ENCODE measurements at regions not wholly inside any gene's neighbourhood (a gene's known extent, or its start where the extent isn't known, plus 50 kb on each side); places are given as distances from the start of the nearest gene placed in this dataset.

DNA sequence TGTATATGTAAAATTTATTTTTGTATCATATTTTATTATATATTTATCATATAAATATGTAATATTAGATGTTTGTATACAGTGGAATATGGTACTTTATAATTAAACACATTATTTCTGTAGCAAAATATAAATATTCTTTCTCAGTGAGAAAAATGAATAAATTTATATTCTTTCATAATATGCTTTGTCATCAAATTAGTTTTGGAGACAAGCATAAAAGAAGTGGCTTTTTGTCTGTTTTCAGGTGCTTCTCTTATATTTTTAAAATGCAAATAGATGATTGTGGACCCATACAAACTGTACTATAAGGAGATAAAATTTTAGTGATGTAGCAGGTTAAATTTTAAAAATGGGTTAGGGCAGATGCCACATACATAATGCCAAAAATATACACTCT lies 222.4 kb upstream of the CNTN5 start:
- H3K27ac ChIP-seq (ENCODE audit: low read depth) = no peak overlapping the region
- H3F3A ChIP-seq (replicated peaks; ENCODE audit: low read depth) = no peaks in the 10 kb centered on the region
- Mint-ChIP-seq H3K27me3 (ENCODE audit: insufficient read depth, low read depth, poor library complexity) (no peaks in the 10 kb centered on the region), H3K36me3 (ENCODE audit: low read depth) (peaks cover 4% of the 10 kb centered on the region; the same call in 1 of the 3 replicates), H3K9me3 (peaks cover 8% of the 10 kb centered on the region; the same call in 2 of the 3 replicates), H3K27ac (no peak overlapping the region), H3K4me1 (no peaks in the 10 kb centered on the region), H3K4me3 (no peak overlapping the region)
- H3K4me3 ChIP-seq = no peak overlapping the region
- H3K4me1 ChIP-seq (ENCODE audit: insufficient read depth) = no peaks in the 10 kb centered on the region
- no peaks in the 10 kb centered on the region for H3K36me3 ChIP-seq (ENCODE audit: insufficient read depth)
- no peak overlapping the region for H2AFZ ChIP-seq
- no peaks in the 10 kb centered on the region for H3K27me3 ChIP-seq (ENCODE audit: insufficient read depth)
- no peaks in the 10 kb centered on the region for H3K79me2 ChIP-seq (replicated peaks; ENCODE audit: insufficient read depth)
- no peaks in the 10 kb centered on the region for H4K20me1 ChIP-seq (replicated peaks; ENCODE audit: insufficient read depth)
- TF ChIP-seq ZNF114 (CRISPR knock-in tag; IDR thresholded peaks at IDR 0.05) (no peak), POLR2AphosphoS5 (IDR thresholded peaks at IDR 0.05; ENCODE audit: low read depth) (no peak), EZH2 (IDR thresholded peaks at IDR 0.05; ENCODE audit: low read depth, unreplicated experiment) (no peak), ZNF331 (CRISPR knock-in tag; IDR thresholded peaks at IDR 0.05; ENCODE audit: low read depth) (no peak), CREB1 (CRISPR knock-in tag; IDR thresholded peaks at IDR 0.05; ENCODE audit: low read depth) (no peak), EZH2phosphoT487 (IDR thresholded peaks at IDR 0.05; ENCODE audit: unreplicated experiment) (no peak), STAT1 (IDR thresholded peaks at IDR 0.05; ENCODE audit: unreplicated experiment) (no peak), JUNB (IDR thresholded peaks at IDR 0.05; ENCODE audit: unreplicated experiment) (no peak), NANOG (IDR thresholded peaks at IDR 0.05; ENCODE audit: borderline replicate concordance) (no peak)
- TF ChIP-seq, protein P1, sequence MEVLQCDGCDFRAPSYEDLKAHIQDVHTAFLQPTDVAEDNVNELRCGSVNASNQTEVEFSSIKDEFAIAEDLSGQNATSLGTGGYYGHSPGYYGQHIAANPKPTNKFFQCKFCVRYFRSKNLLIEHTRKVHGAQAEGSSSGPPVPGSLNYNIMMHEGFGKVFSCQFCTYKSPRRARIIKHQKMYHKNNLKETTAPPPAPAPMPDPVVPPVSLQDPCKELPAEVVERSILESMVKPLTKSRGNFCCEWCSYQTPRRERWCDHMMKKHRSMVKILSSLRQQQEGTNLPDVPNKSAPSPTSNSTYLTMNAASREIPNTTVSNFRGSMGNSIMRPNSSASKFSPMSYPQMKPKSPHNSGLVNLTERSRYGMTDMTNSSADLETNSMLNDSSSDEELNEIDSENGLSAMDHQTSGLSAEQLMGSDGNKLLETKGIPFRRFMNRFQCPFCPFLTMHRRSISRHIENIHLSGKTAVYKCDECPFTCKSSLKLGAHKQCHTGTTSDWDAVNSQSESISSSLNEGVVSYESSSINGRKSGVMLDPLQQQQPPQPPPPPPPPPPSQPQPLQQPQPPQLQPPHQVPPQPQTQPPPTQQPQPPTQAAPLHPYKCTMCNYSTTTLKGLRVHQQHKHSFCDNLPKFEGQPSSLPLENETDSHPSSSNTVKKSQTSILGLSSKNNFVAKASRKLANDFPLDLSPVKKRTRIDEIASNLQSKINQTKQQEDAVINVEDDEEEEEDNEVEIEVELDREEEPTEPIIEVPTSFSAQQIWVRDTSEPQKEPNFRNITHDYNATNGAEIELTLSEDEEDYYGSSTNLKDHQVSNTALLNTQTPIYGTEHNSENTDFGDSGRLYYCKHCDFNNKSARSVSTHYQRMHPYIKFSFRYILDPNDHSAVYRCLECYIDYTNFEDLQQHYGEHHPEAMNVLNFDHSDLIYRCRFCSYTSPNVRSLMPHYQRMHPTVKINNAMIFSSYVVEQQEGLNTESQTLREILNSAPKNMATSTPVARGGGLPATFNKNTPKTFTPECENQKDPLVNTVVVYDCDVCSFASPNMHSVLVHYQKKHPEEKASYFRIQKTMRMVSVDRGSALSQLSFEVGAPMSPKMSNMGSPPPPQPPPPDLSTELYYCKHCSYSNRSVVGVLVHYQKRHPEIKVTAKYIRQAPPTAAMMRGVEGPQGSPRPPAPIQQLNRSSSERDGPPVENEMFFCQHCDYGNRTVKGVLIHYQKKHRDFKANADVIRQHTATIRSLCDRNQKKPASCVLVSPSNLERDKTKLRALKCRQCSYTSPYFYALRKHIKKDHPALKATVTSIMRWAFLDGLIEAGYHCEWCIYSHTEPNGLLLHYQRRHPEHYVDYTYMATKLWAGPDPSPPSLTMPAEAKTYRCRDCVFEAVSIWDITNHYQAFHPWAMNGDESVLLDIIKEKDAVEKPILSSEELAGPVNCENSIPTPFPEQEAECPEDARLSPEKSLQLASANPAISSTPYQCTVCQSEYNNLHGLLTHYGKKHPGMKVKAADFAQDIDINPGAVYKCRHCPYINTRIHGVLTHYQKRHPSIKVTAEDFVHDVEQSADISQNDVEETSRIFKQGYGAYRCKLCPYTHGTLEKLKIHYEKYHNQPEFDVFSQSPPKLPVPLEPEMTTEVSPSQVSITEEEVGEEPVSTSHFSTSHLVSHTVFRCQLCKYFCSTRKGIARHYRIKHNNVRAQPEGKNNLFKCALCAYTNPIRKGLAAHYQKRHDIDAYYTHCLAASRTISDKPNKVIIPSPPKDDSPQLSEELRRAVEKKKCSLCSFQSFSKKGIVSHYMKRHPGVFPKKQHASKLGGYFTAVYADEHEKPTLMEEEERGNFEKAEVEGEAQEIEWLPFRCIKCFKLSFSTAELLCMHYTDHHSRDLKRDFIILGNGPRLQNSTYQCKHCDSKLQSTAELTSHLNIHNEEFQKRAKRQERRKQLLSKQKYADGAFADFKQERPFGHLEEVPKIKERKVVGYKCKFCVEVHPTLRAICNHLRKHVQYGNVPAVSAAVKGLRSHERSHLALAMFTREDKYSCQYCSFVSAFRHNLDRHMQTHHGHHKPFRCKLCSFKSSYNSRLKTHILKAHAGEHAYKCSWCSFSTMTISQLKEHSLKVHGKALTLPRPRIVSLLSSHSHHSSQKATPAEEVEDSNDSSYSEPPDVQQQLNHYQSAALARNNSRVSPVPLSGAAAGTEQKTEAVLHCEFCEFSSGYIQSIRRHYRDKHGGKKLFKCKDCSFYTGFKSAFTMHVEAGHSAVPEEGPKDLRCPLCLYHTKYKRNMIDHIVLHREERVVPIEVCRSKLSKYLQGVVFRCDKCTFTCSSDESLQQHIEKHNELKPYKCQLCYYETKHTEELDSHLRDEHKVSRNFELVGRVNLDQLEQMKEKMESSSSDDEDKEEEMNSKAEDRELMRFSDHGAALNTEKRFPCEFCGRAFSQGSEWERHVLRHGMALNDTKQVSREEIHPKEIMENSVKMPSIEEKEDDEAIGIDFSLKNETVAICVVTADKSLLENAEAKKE (CRISPR knock-in tag; IDR thresholded peaks at IDR 0.05) = no peak
- TF ChIP-seq, protein P2, sequence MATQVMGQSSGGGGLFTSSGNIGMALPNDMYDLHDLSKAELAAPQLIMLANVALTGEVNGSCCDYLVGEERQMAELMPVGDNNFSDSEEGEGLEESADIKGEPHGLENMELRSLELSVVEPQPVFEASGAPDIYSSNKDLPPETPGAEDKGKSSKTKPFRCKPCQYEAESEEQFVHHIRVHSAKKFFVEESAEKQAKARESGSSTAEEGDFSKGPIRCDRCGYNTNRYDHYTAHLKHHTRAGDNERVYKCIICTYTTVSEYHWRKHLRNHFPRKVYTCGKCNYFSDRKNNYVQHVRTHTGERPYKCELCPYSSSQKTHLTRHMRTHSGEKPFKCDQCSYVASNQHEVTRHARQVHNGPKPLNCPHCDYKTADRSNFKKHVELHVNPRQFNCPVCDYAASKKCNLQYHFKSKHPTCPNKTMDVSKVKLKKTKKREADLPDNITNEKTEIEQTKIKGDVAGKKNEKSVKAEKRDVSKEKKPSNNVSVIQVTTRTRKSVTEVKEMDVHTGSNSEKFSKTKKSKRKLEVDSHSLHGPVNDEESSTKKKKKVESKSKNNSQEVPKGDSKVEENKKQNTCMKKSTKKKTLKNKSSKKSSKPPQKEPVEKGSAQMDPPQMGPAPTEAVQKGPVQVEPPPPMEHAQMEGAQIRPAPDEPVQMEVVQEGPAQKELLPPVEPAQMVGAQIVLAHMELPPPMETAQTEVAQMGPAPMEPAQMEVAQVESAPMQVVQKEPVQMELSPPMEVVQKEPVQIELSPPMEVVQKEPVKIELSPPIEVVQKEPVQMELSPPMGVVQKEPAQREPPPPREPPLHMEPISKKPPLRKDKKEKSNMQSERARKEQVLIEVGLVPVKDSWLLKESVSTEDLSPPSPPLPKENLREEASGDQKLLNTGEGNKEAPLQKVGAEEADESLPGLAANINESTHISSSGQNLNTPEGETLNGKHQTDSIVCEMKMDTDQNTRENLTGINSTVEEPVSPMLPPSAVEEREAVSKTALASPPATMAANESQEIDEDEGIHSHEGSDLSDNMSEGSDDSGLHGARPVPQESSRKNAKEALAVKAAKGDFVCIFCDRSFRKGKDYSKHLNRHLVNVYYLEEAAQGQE (IDR thresholded peaks at IDR 0.05; ENCODE audit: unreplicated experiment) = no peak
- TF ChIP-seq, protein P3, sequence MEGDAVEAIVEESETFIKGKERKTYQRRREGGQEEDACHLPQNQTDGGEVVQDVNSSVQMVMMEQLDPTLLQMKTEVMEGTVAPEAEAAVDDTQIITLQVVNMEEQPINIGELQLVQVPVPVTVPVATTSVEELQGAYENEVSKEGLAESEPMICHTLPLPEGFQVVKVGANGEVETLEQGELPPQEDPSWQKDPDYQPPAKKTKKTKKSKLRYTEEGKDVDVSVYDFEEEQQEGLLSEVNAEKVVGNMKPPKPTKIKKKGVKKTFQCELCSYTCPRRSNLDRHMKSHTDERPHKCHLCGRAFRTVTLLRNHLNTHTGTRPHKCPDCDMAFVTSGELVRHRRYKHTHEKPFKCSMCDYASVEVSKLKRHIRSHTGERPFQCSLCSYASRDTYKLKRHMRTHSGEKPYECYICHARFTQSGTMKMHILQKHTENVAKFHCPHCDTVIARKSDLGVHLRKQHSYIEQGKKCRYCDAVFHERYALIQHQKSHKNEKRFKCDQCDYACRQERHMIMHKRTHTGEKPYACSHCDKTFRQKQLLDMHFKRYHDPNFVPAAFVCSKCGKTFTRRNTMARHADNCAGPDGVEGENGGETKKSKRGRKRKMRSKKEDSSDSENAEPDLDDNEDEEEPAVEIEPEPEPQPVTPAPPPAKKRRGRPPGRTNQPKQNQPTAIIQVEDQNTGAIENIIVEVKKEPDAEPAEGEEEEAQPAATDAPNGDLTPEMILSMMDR (conservative IDR thresholded peaks at IDR 0.05; ENCODE audit: low read depth in 2 of 2) = no peak
- TF ChIP-seq, protein P4, sequence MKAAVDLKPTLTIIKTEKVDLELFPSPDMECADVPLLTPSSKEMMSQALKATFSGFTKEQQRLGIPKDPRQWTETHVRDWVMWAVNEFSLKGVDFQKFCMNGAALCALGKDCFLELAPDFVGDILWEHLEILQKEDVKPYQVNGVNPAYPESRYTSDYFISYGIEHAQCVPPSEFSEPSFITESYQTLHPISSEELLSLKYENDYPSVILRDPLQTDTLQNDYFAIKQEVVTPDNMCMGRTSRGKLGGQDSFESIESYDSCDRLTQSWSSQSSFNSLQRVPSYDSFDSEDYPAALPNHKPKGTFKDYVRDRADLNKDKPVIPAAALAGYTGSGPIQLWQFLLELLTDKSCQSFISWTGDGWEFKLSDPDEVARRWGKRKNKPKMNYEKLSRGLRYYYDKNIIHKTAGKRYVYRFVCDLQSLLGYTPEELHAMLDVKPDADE (IDR thresholded peaks at IDR 0.05) = no peak
- H3K9me2 ChIP-seq (ENCODE audit: insufficient read depth) = no peaks in the 10 kb centered on the region
- no peak overlapping the region for H3K4me2 ChIP-seq
- ATAC-seq = no peak
- DNase-seq (ENCODE audit: low spot score) = no peak

All from GM23338 (cell line).